SH-SY5Y (cell line): ENCODE measurements at regions not wholly inside any gene's neighbourhood (a gene's known extent, or its start where the extent isn't known, plus 50 kb on each side); places are given as distances from the start of the nearest gene placed in this dataset.

Source experiments
- GATA2 ChIP-seq: IDR thresholded peaks from 2 replicates; pipeline ENCODE4 v1.6.1; 2011; ENCODE audit warnings: mild to moderate bottlenecking, low read depth, low read length
- GATA3 ChIP-seq: IDR thresholded peaks from 2 replicates; pipeline ENCODE4 v1.6.1; 2011; ENCODE audit warnings: low read depth, mild to moderate bottlenecking, low read length, moderate library complexity

- no peak for TF ChIP-seq GATA2
- no peak for TF ChIP-seq GATA3
These were observed 335.4 kb downstream of the CXCL12 start for GRCh38 chr10:44049301-44050015.

GRCh38 chr10:44047361-44047760 lies 337.5 kb downstream of the CXCL12 start:
- no peak for TF ChIP-seq GATA2
- TF ChIP-seq GATA3: no peak

- TF ChIP-seq GATA2 (no peak), GATA3 (no peak)
These were observed 338.3 kb downstream of the CXCL12 start for GRCh38 chr10:44046605-44047004.

- TF ChIP-seq GATA2 (no peak; the same call in 1 of the 2 replicates), GATA3 (no peak)
These were observed 339.9 kb downstream of the CXCL12 start for GRCh38 chr10:44045020-44045419.

GRCh38 chr10:44044549-44044948 lies 340.3 kb downstream of the CXCL12 start:
- TF ChIP-seq GATA2 (no peak), GATA3 (no peak)

- no peak for TF ChIP-seq GATA3
- TF ChIP-seq GATA2: no peak
These were observed 341.1 kb downstream of the CXCL12 start for GRCh38 chr10:44043646-44044375.

GRCh38 chr10:44042926-44043602 lies 341.8 kb downstream of the CXCL12 start:
- TF ChIP-seq GATA2 (no peak), GATA3 (no peak)

GRCh38 chr10:44042075-44042770 lies 342.7 kb downstream of the CXCL12 start:
- TF ChIP-seq GATA2: no peak
- TF ChIP-seq GATA3: no peak

- TF ChIP-seq GATA3: no peak
- no peak for TF ChIP-seq GATA2
These were observed 345.3 kb downstream of the CXCL12 start for GRCh38 chr10:44039599-44039998.

GRCh38 chr10:44036425-44036824 lies 348.5 kb downstream of the CXCL12 start:
- no peak for TF ChIP-seq GATA2
- no peak for TF ChIP-seq GATA3

- TF ChIP-seq GATA3: no peak
- TF ChIP-seq GATA2: no peak
These were observed 349.3 kb downstream of the CXCL12 start for GRCh38 chr10:44035474-44036197.

GRCh38 chr10:44034946-44035345 lies 350.0 kb downstream of the CXCL12 start:
- TF ChIP-seq GATA3 (no peak), GATA2 (no peak)

GRCh38 chr10:44033008-44033407 lies 351.9 kb downstream of the CXCL12 start:
- TF ChIP-seq GATA3 (no peak), GATA2 (no peak)
